ENCODE measurements at regions not wholly inside any gene's neighbourhood (a gene's known extent, or its start where the extent isn't known, plus 50 kb on each side); places are given as distances from the start of the nearest gene placed in this dataset.

- no peak for TF ChIP-seq CTCF (IDR thresholded peaks at IDR 0.05; ENCODE audit: insufficient read depth, low read length, poor library complexity, severe bottlenecking)
- TF ChIP-seq EZH2phosphoT487 (conservative IDR thresholded peaks at IDR 0.05; ENCODE audit: low read length): no peak
Observed at GRCh38 chr1:72431810-72432209, 149.5 kb upstream of the NEGR1 start.
